ENCODE measurements at regions not wholly inside any gene's neighbourhood (a gene's known extent, or its start where the extent isn't known, plus 50 kb on each side); places are given as distances from the start of the nearest gene placed in this dataset.
A peak's percentile ranks its signal among the peaks of the same experiment; 100 is the strongest.

- DNase-seq (ENCODE audit: low read depth in 1 of 2, low spot score in 1 of 2), result peak; percentile 21 to 46
- Histone ChIP-seq H3K27me3 (no peaks in the 10 kb centered on the region), H3K36me3 (no peaks in the 10 kb centered on the region), H3K4me1 (ENCODE audit: low read depth) (peaks cover 10% of the 10 kb centered on the region), H3K27ac (no peak overlapping the region), H3K4me3 (no peak overlapping the region), H3K9me3 (ENCODE audit: low read depth) (no peaks in the 10 kb centered on the region)
- TF ChIP-seq CTCF (IDR thresholded peaks at IDR 0.05; ENCODE audit: low read depth, low read length), result no peak
These were observed 187.8 kb downstream of the MYLK4 start for GRCh38 chr6:2562721-2563451.

GRCh38 chr6:2560917-2561698 is 189.6 kb downstream of the MYLK4 start:
- H3K9me3 ChIP-seq (ENCODE audit: low read depth), result no peaks in the 10 kb centered on the region
- H3K4me1 ChIP-seq (ENCODE audit: low read depth), result peaks cover 10% of the 10 kb centered on the region
- H3K36me3 ChIP-seq, result no peaks in the 10 kb centered on the region
- no peak overlapping the region for H3K4me3 ChIP-seq
- H3K27ac ChIP-seq, result no peak overlapping the region
- DNase-seq (ENCODE audit: low read depth in 1 of 2, low spot score in 1 of 2), result no peak
- H3K27me3 ChIP-seq, result no peaks in the 10 kb centered on the region
- TF ChIP-seq CTCF (IDR thresholded peaks at IDR 0.05; ENCODE audit: low read depth, low read length), result no peak

GRCh38 chr6:2560140-2560818 is 190.4 kb downstream of the MYLK4 start:
- DNase-seq (ENCODE audit: low read depth in 1 of 2, low spot score in 1 of 2), result no peak
- H3K4me3 ChIP-seq, result no peak overlapping the region
- TF ChIP-seq CTCF (IDR thresholded peaks at IDR 0.05; ENCODE audit: low read depth, low read length), result no peak
- H3K9me3 ChIP-seq (ENCODE audit: low read depth), result no peaks in the 10 kb centered on the region
- H3K4me1 ChIP-seq (ENCODE audit: low read depth), result peaks cover 10% of the 10 kb centered on the region
- H3K27me3 ChIP-seq, result no peaks in the 10 kb centered on the region
- H3K36me3 ChIP-seq, result no peaks in the 10 kb centered on the region
- no peak overlapping the region for H3K27ac ChIP-seq

- H3K36me3 ChIP-seq, result no peaks in the 10 kb centered on the region
- no peak overlapping the region for H3K27ac ChIP-seq
- H3K27me3 ChIP-seq, result no peaks in the 10 kb centered on the region
- peaks cover 10% of the 10 kb centered on the region for H3K4me1 ChIP-seq (ENCODE audit: low read depth)
- no peak for DNase-seq (ENCODE audit: low read depth in 1 of 2, low spot score in 1 of 2)
- no peak for TF ChIP-seq CTCF (IDR thresholded peaks at IDR 0.05; ENCODE audit: low read depth, low read length)
- no peaks in the 10 kb centered on the region for H3K9me3 ChIP-seq (ENCODE audit: low read depth)
- H3K4me3 ChIP-seq, result no peak overlapping the region
These were observed 191.6 kb downstream of the MYLK4 start for GRCh38 chr6:2558861-2559801.

Data from cardiac muscle cell (in vitro differentiated cells and primary cell).